ENCODE measurements at regions not wholly inside any gene's neighbourhood (a gene's known extent, or its start where the extent isn't known, plus 50 kb on each side); places are given as distances from the start of the nearest gene placed in this dataset.

GRCh38 chr12:115820656-115821055, 456.8 kb downstream of the MED13L start:
- Histone ChIP-seq H2BK12ac (ENCODE audit: low read length) (no peak overlapping the region), H4K12ac (ENCODE audit: low read depth, low read length) (no peak overlapping the region), H3K27ac (ENCODE audit: low read depth, low read length) (no peak overlapping the region), H2AK5ac (ENCODE audit: low read length) (no peak overlapping the region), H3K23ac (ENCODE audit: low read length) (no peak overlapping the region), H3K4me3 (ENCODE audit: low read depth, low read length) (no peak overlapping the region), H3K79me1 (ENCODE audit: low read length) (no peaks in the 10 kb centered on the region), H3K27me3 (ENCODE audit: insufficient read depth, low read length) (no peaks in the 10 kb centered on the region), H3K9ac (ENCODE audit: low read length) (no peak overlapping the region), H4K8ac (ENCODE audit: low read depth, low read length) (no peak overlapping the region), H3K4me1 (ENCODE audit: control insufficient read depth in 1 of 2, insufficient read depth in 2 of 2, low read length in 2 of 2) (peaks cover 2 to 3% of the 10 kb centered on the region in 2 experiments), H3K79me2 (ENCODE audit: control insufficient read depth, insufficient read depth, low read length, poor library complexity) (no peaks in the 10 kb centered on the region), H3K4ac (ENCODE audit: low read depth, low read length) (no peak overlapping the region), H2AFZ (ENCODE audit: insufficient read depth, low read length, poor library complexity) (no peak overlapping the region), H3K9me3 (ENCODE audit: insufficient read depth, low read depth, low read length) (peaks cover 5% of the 10 kb centered on the region), H2BK5ac (ENCODE audit: low read depth, low read length, poor library complexity) (no peak overlapping the region), H3K14ac (ENCODE audit: low read length) (no peak overlapping the region), H2BK120ac (ENCODE audit: insufficient read depth, low read length, poor library complexity) (no peak overlapping the region), H4K91ac (ENCODE audit: low read depth, low read length) (no peak overlapping the region), H3K18ac (ENCODE audit: low read length) (no peak overlapping the region), H3K36me3 (ENCODE audit: control insufficient read depth in 1 of 2, insufficient read depth in 2 of 2, low read length in 2 of 2) (no peaks in the 10 kb centered on the region), H3K4me2 (ENCODE audit: low read length) (no peak overlapping the region)
- DNase-seq = peak; percentile 63 to 65
- WGBS (ENCODE audit: extremely low coverage, insufficient coverage, insufficient read length) = no CpG with 5 or more reads among the region's 3 CpGs

DNA sequence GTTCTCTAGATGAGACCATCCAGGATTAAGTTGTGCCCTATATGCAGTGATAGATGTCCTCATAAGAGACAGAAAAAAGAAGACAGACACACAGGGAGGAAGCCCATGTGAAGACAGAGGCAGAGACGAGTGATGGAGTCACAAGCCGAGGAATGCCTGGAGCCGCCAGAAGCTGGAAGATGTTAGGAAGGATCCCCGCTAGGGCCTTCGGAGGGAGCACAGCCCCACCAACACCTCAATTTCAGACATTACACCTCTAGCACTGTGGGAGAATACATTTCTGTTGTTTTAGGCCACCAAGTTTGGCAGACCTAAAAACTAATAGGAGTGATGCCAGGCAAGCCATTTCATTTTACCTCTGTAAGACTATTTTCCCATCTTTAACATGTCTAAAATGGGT, 458.5 kb downstream of the MED13L start:
- Histone ChIP-seq H2AK5ac (ENCODE audit: low read length) (no peak overlapping the region), H2AFZ (ENCODE audit: insufficient read depth, low read length, poor library complexity) (no peak overlapping the region), H2BK12ac (ENCODE audit: low read length) (no peak overlapping the region), H3K4me1 (ENCODE audit: control insufficient read depth in 1 of 2, insufficient read depth in 2 of 2, low read length in 2 of 2) (peaks cover 2 to 3% of the 10 kb centered on the region in 2 experiments), H3K23ac (ENCODE audit: low read length) (no peak overlapping the region), H3K27ac (ENCODE audit: low read depth, low read length) (no peak overlapping the region), H3K4ac (ENCODE audit: low read depth, low read length) (no peak overlapping the region), H3K27me3 (ENCODE audit: insufficient read depth, low read length) (no peaks in the 10 kb centered on the region), H3K79me2 (ENCODE audit: control insufficient read depth, insufficient read depth, low read length, poor library complexity) (no peaks in the 10 kb centered on the region), H3K9me3 (ENCODE audit: insufficient read depth, low read depth, low read length) (no peaks in the 10 kb centered on the region), H2BK5ac (ENCODE audit: low read depth, low read length, poor library complexity) (no peak overlapping the region), H3K4me2 (ENCODE audit: low read length) (no peak overlapping the region), H3K18ac (ENCODE audit: low read length) (no peak overlapping the region), H2BK120ac (ENCODE audit: insufficient read depth, low read length, poor library complexity) (no peak overlapping the region), H3K79me1 (ENCODE audit: low read length) (no peaks in the 10 kb centered on the region), H3K36me3 (ENCODE audit: control insufficient read depth in 1 of 2, insufficient read depth in 2 of 2, low read length in 2 of 2) (no peaks in the 10 kb centered on the region), H4K8ac (ENCODE audit: low read depth, low read length) (no peak overlapping the region), H4K12ac (ENCODE audit: low read depth, low read length) (no peak overlapping the region), H3K4me3 (ENCODE audit: low read depth, low read length) (no peak overlapping the region), H4K91ac (ENCODE audit: low read depth, low read length) (no peak overlapping the region), H3K14ac (ENCODE audit: low read length) (no peak overlapping the region), H3K9ac (ENCODE audit: low read length) (no peak overlapping the region)
- no CpG with 5 or more reads among the region's 5 CpGs for WGBS (ENCODE audit: extremely low coverage, insufficient coverage, insufficient read length)
- no peak for DNase-seq

DNA sequence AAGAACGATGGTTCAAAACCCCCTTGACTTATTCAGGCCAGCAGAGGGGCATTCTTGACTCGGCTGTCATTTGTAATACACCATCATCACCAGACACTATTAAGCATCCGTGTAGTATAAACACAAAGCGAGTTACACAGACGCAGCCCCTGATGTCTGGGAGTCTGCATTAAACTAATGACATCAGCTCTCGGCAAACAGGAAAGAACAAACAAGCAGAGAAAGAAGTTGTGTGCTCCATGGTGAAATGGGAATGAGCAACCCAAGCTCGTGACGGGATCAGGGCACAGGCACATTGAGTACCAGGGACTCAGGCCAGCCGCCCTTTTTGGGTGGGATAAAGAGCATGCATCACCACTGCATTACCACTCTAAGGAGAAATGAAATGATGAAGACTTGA, 460.1 kb downstream of the MED13L start:
- Histone ChIP-seq H3K79me1 (ENCODE audit: low read length) (no peaks in the 10 kb centered on the region), H3K36me3 (ENCODE audit: control insufficient read depth in 1 of 2, insufficient read depth in 2 of 2, low read length in 2 of 2) (no peaks in the 10 kb centered on the region), H3K4ac (ENCODE audit: low read depth, low read length) (no peak overlapping the region), H3K18ac (ENCODE audit: low read length) (no peak overlapping the region), H3K4me2 (ENCODE audit: low read length) (no peak overlapping the region), H2BK120ac (ENCODE audit: insufficient read depth, low read length, poor library complexity) (no peak overlapping the region), H3K9me3 (ENCODE audit: insufficient read depth, low read depth, low read length) (no peaks in the 10 kb centered on the region), H2BK5ac (ENCODE audit: low read depth, low read length, poor library complexity) (no peak overlapping the region), H4K8ac (ENCODE audit: low read depth, low read length) (no peak overlapping the region), H2AFZ (ENCODE audit: insufficient read depth, low read length, poor library complexity) (no peak overlapping the region), H3K23ac (ENCODE audit: low read length) (no peak overlapping the region), H3K4me1 (ENCODE audit: control insufficient read depth in 1 of 2, insufficient read depth in 2 of 2, low read length in 2 of 2) (peaks cover 2 to 3% of the 10 kb centered on the region in 2 experiments), H4K12ac (ENCODE audit: low read depth, low read length) (no peak overlapping the region), H4K91ac (ENCODE audit: low read depth, low read length) (no peak overlapping the region), H3K27ac (ENCODE audit: low read depth, low read length) (no peak overlapping the region), H2AK5ac (ENCODE audit: low read length) (no peak overlapping the region), H3K14ac (ENCODE audit: low read length) (no peak overlapping the region), H2BK12ac (ENCODE audit: low read length) (no peak overlapping the region), H3K4me3 (ENCODE audit: low read depth, low read length) (no peak overlapping the region), H3K27me3 (ENCODE audit: insufficient read depth, low read length) (no peaks in the 10 kb centered on the region), H3K9ac (ENCODE audit: low read length) (no peak overlapping the region), H3K79me2 (ENCODE audit: control insufficient read depth, insufficient read depth, low read length, poor library complexity) (no peaks in the 10 kb centered on the region)
- no CpG with 5 or more reads among the region's 9 CpGs for WGBS (ENCODE audit: extremely low coverage, insufficient coverage, insufficient read length)
- no peak for DNase-seq

- no peaks in the 10 kb centered on the region for H3K79me1 ChIP-seq (ENCODE audit: low read length)
- H3K27me3 ChIP-seq (ENCODE audit: insufficient read depth, low read length) = no peaks in the 10 kb centered on the region
- no peak overlapping the region for H4K8ac ChIP-seq (ENCODE audit: low read depth, low read length)
- no peak overlapping the region for H2BK12ac ChIP-seq (ENCODE audit: low read length)
- WGBS (ENCODE audit: extremely low coverage, insufficient coverage, insufficient read length) = no CpG with 5 or more reads among the region's 7 CpGs
- no peaks in the 10 kb centered on the region for H3K79me2 ChIP-seq (ENCODE audit: control insufficient read depth, insufficient read depth, low read length, poor library complexity)
- H3K36me3 ChIP-seq (ENCODE audit: control insufficient read depth in 1 of 2, insufficient read depth in 2 of 2, low read length in 2 of 2) = no peaks in the 10 kb centered on the region
- H3K9ac ChIP-seq (ENCODE audit: low read length) = no peak overlapping the region
- no peak overlapping the region for H2AFZ ChIP-seq (ENCODE audit: insufficient read depth, low read length, poor library complexity)
- no peak overlapping the region for H3K27ac ChIP-seq (ENCODE audit: low read depth, low read length)
- no peaks in the 10 kb centered on the region for H3K9me3 ChIP-seq (ENCODE audit: insufficient read depth, low read depth, low read length)
- H4K12ac ChIP-seq (ENCODE audit: low read depth, low read length) = no peak overlapping the region
- H2BK5ac ChIP-seq (ENCODE audit: low read depth, low read length, poor library complexity) = no peak overlapping the region
- no peak for DNase-seq
- no peak overlapping the region for H2AK5ac ChIP-seq (ENCODE audit: low read length)
- H3K23ac ChIP-seq (ENCODE audit: low read length) = no peak overlapping the region
- no peak overlapping the region for H3K4me3 ChIP-seq (ENCODE audit: low read depth, low read length)
- no peak overlapping the region for H3K18ac ChIP-seq (ENCODE audit: low read length)
- H3K4ac ChIP-seq (ENCODE audit: low read depth, low read length) = no peak overlapping the region
- peaks cover 2 to 3% of the 10 kb centered on the region in 2 experiments for H3K4me1 ChIP-seq (ENCODE audit: control insufficient read depth in 1 of 2, insufficient read depth in 2 of 2, low read length in 2 of 2)
- no peak overlapping the region for H2BK120ac ChIP-seq (ENCODE audit: insufficient read depth, low read length, poor library complexity)
- H4K91ac ChIP-seq (ENCODE audit: low read depth, low read length) = no peak overlapping the region
- H3K4me2 ChIP-seq (ENCODE audit: low read length) = no peak overlapping the region
- H3K14ac ChIP-seq (ENCODE audit: low read length) = no peak overlapping the region
Measured at GRCh38 chr12:115815924-115816323, 461.6 kb downstream of the MED13L start.

Measured in trophoblast cell (in vitro differentiated cells and primary cell).